IMR-90 (cell line): ENCODE measurements at regions not wholly inside any gene's neighbourhood (a gene's known extent, or its start where the extent isn't known, plus 50 kb on each side); places are given as distances from the start of the nearest gene placed in this dataset.

Experiments used
- ATAC-seq: fragments of 200-7000 bp; cut with Tn5 transposase; 2 replicates; pipeline ENCODE4 v1.9.1; 2020; ENCODE audit warnings: low read depth, mild to moderate bottlenecking, moderate library complexity
- BruUV-seq: library from RNA; stranded (reverse); fragments of 400-500 nt; replicated peaks from 2 replicates; lab custom pipeline; 2021; lab: Mats Ljungman, UMichigan
- CTCF ChIA-PET: fragments of 300-600 bp; formaldehyde crosslinking; extraction: SDS; loops from one replicate; lab custom pipeline; 2021; ENCODE audit warnings: antibody characterized with exemption; lab: Yijun Ruan, JAX
- POLR2A ChIA-PET: fragments of 300-600 bp; sonication (Branson Sonifier 250); formaldehyde crosslinking; loops from one replicate; lab custom pipeline; 2022; ENCODE audit warnings: antibody characterized with exemption; ENCODE audit not compliant: unreplicated experiment; lab: Charles Lee
- DNase-seq: peaks from one replicate; pipeline ENCODE4 v3.0.0; 2013
- H2AFZ ChIP-seq: replicated peaks from 2 replicates; pipeline ENCODE3; 2013; ENCODE audit warnings: low read length, mild to moderate bottlenecking; ENCODE audit not compliant: poor library complexity
- H2AK5ac ChIP-seq: 2 replicates; pipeline ENCODE4 v1.6.1; 2013; ENCODE audit warnings: low read depth, low read length, inconsistent platforms
- H2AK9ac ChIP-seq: replicated peaks from 2 replicates; pipeline ENCODE3; 2013; ENCODE audit warnings: mild to moderate bottlenecking, low read depth, low read length, moderate library complexity; ENCODE audit not compliant: poor library complexity
- H2BK120ac ChIP-seq: 2 replicates; pipeline ENCODE4 v1.6.1; 2013; ENCODE audit warnings: low read depth, low read length, inconsistent platforms
- H2BK15ac ChIP-seq: 3 replicates; pipeline ENCODE4 v1.6.1; 2013; ENCODE audit warnings: low read depth, low read length, inconsistent platforms
- H2BK20ac ChIP-seq: 2 replicates; pipeline ENCODE4 v1.6.1; 2013; ENCODE audit warnings: low read depth, mild to moderate bottlenecking, inconsistent platforms, low read length, moderate library complexity
- H2BK5ac ChIP-seq: 2 replicates; pipeline ENCODE4 v1.6.1; 2013; ENCODE audit warnings: mild to moderate bottlenecking, low read depth, low read length, inconsistent platforms; ENCODE audit not compliant: poor library complexity, severe bottlenecking
- H3K14ac ChIP-seq: replicated peaks from 2 replicates; pipeline ENCODE4 v1.6.1; 2013; ENCODE audit warnings: low read depth, low read length, inconsistent platforms
- H3K18ac ChIP-seq: 2 replicates; pipeline ENCODE4 v1.6.1; 2013; ENCODE audit warnings: low read depth, low read length, control low read depth
- H3K23ac ChIP-seq: 2 replicates; pipeline ENCODE4 v1.6.1; 2013; ENCODE audit warnings: low read depth, low read length, inconsistent platforms
- H3K27ac ChIP-seq: 2 replicates; pipeline ENCODE4 v1.5.1; 2013; ENCODE audit warnings: mild to moderate bottlenecking, control low read depth, low read length; ENCODE audit not compliant: insufficient read depth
- H3K27me3 ChIP-seq: 2 replicates; pipeline ENCODE4 v1.6.1; 2013; ENCODE audit warnings: low read length; ENCODE audit not compliant: control insufficient read depth, insufficient read depth
- H3K36me3 ChIP-seq: 2 replicates; pipeline ENCODE4 v1.6.1; 2013; ENCODE audit warnings: low read length, mixed read lengths; ENCODE audit not compliant: control insufficient read depth, insufficient read depth
- H3K4ac ChIP-seq: 2 replicates; pipeline ENCODE4 v1.6.1; 2013; ENCODE audit warnings: low read depth, low read length, inconsistent platforms
- H3K4me1 ChIP-seq: 2 replicates; pipeline ENCODE4 v1.6.1; 2013; ENCODE audit warnings: low read length, mixed read lengths; ENCODE audit not compliant: control insufficient read depth, insufficient read depth
- H3K4me2 ChIP-seq: 2 replicates; pipeline ENCODE4 v1.6.1; 2013; ENCODE audit warnings: low read depth, mild to moderate bottlenecking, control low read depth, low read length, moderate library complexity
- H3K4me3 ChIP-seq: 2 replicates; pipeline ENCODE4 v1.5.1; 2013; ENCODE audit warnings: low read depth, mild to moderate bottlenecking, control low read depth, low read length, moderate library complexity; ENCODE audit not compliant: insufficient read depth
- H3K56ac ChIP-seq: 2 replicates; pipeline ENCODE4 v1.6.1; 2013; ENCODE audit warnings: low read length, inconsistent platforms; ENCODE audit not compliant: insufficient read depth; ENCODE audit errors: extremely low read depth
- H3K79me1 ChIP-seq, 2 experiments: 2 replicates each; pipeline ENCODE4 v1.6.1; 2013; ENCODE audit warnings: low read length in 2 of 2, inconsistent platforms in 1 of 2, low read depth in 1 of 2
- H3K9ac ChIP-seq: 2 replicates; pipeline ENCODE4 v1.6.1; 2013; ENCODE audit warnings: low read depth, low read length, control low read depth
- H3K9me1 ChIP-seq: 2 replicates; pipeline ENCODE4 v1.6.1; 2013; ENCODE audit warnings: low read length, inconsistent platforms; ENCODE audit not compliant: insufficient read depth
- H3K9me3 ChIP-seq: 2 replicates; pipeline ENCODE4 v1.6.1; 2013; ENCODE audit warnings: low read length; ENCODE audit not compliant: control insufficient read depth, insufficient read depth
- H4K20me1 ChIP-seq: 2 replicates; pipeline ENCODE4 v1.6.1; 2013; ENCODE audit warnings: low read length, inconsistent platforms; ENCODE audit not compliant: insufficient read depth
- H4K5ac ChIP-seq: 2 replicates; pipeline ENCODE4 v1.6.1; 2013; ENCODE audit warnings: mild to moderate bottlenecking, low read depth, low read length, control low read depth
- H4K8ac ChIP-seq, 2 experiments: 2 replicates each; pipeline ENCODE4 v1.6.1; 2013; ENCODE audit warnings: low read depth in 2 of 2, low read length in 2 of 2, control low read depth in 1 of 2, inconsistent platforms in 1 of 2
- H4K91ac ChIP-seq: 2 replicates; pipeline ENCODE4 v1.6.1; 2013; ENCODE audit warnings: low read depth, low read length, inconsistent platforms; ENCODE audit not compliant: insufficient read depth
- BHLHE40 ChIP-seq: fragments of 150-350 bp; IDR thresholded peaks from 2 replicates; pipeline ENCODE4 v1.6.1; 2016; ENCODE audit warnings: mild to moderate bottlenecking, low read depth, low read length
- CEBPB ChIP-seq: IDR thresholded peaks from 2 replicates; pipeline ENCODE4 v1.6.1; 2012; ENCODE audit warnings: low read depth, low read length, improper control_type of control experiment
- CHD1 ChIP-seq: IDR thresholded peaks from 2 replicates; pipeline ENCODE4 v1.6.1; 2012; ENCODE audit warnings: low read depth, low read length, improper control_type of control experiment
- FOS ChIP-seq: fragments of 150-350 bp; IDR thresholded peaks from 2 replicates; pipeline ENCODE4 v1.6.1; 2016; ENCODE audit warnings: low read depth, low read length
- MAFK ChIP-seq: IDR thresholded peaks from 2 replicates; pipeline ENCODE4 v1.6.1; 2012; ENCODE audit warnings: low read depth, low read length, improper control_type of control experiment
- MAZ ChIP-seq: IDR thresholded peaks from 2 replicates; pipeline ENCODE4 v1.6.1; 2012; ENCODE audit warnings: low read depth, mild to moderate bottlenecking, low read length, improper control_type of control experiment, moderate library complexity, borderline replicate concordance
- MXI1 ChIP-seq: IDR thresholded peaks from 2 replicates; pipeline ENCODE4 v1.6.1; 2012; ENCODE audit warnings: low read depth, mild to moderate bottlenecking, low read length, moderate library complexity, borderline replicate concordance
- NFE2L2 ChIP-seq: fragments of 150-350 bp; IDR thresholded peaks from 2 replicates; pipeline ENCODE4 v1.6.1; 2016; ENCODE audit warnings: low read depth, mild to moderate bottlenecking, low read length
- POLR2A ChIP-seq: IDR thresholded peaks from 2 replicates; pipeline ENCODE4 v1.6.1; 2012; ENCODE audit warnings: mild to moderate bottlenecking, low read depth, low read length
- RAD21 ChIP-seq: IDR thresholded peaks from 2 replicates; pipeline ENCODE4 v1.6.1; 2012; ENCODE audit warnings: low read length, improper control_type of control experiment
- RCOR1 ChIP-seq: IDR thresholded peaks from 2 replicates; pipeline ENCODE4 v1.6.1; 2012; ENCODE audit warnings: mild to moderate bottlenecking, low read length, improper control_type of control experiment; ENCODE audit not compliant: insufficient replicate concordance
- RFX5 ChIP-seq: IDR thresholded peaks from 2 replicates; pipeline ENCODE4 v1.8.0; 2012; ENCODE audit warnings: low read depth, mild to moderate bottlenecking, low read length, moderate library complexity
- SMC3 ChIP-seq: fragments of 150-350 bp; IDR thresholded peaks from 2 replicates; pipeline ENCODE4 v1.6.1; 2016; ENCODE audit warnings: low read depth, mild to moderate bottlenecking, antibody characterized with exemption, low read length, moderate library complexity
- WGBS, 2 experiments: methylation state at CpG; one replicate each; pipeline versions ENCODE4 v1.1.5 to v1.1.7; 2013; ENCODE audit warnings: missing lambda C conversion rate in 2 of 2; ENCODE audit not compliant: insufficient read length in 1 of 2; ENCODE audit errors: extremely low coverage in 2 of 2; 5-methylcytosine and 5-hydroxymethylcytosine counted together
- dilution Hi-C: fragments of 300-500 bp; cut with HindIII; formaldehyde crosslinking; loops from one replicate; pipeline ENCODE4 v1.14.3; 2018; ENCODE audit warnings: low sequenced_read_pairs; ENCODE audit not compliant: unreplicated experiment
- in situ Hi-C: fragments of 300-500 bp; cut with MboI; formaldehyde crosslinking; loops from 3 replicates; pipeline ENCODE4 v1.14.3; 2019; ENCODE audit warnings: low sequenced_read_pairs, inconsistent platforms, mixed read lengths
- intact Hi-C: fragments of 100-400 bp; cut with micrococcal nuclease; formaldehyde crosslinking; loops from 2 replicates; pipeline ENCODE4 v1.10.0; 2022
- TF ChIP-seq, protein P1 (sequence below): fragments of 150-350 bp; IDR thresholded peaks from 2 replicates; pipeline ENCODE4 v1.6.1; 2017; ENCODE audit warnings: mild to moderate bottlenecking, antibody characterized with exemption, low read length, low read depth
- TF ChIP-seq, protein P2 (sequence below): conservative IDR thresholded peaks from 2 replicates; pipeline ENCODE4 v1.5.1; 2012; ENCODE audit warnings: mild to moderate bottlenecking, low read depth, low read length, improper control_type of control experiment
- TF ChIP-seq, protein P3 (sequence below): fragments of 150-350 bp; IDR thresholded peaks from 2 replicates; pipeline ENCODE4 v1.6.1; 2016; ENCODE audit warnings: low read depth, mild to moderate bottlenecking, low read length, moderate library complexity, borderline replicate concordance

DNA sequence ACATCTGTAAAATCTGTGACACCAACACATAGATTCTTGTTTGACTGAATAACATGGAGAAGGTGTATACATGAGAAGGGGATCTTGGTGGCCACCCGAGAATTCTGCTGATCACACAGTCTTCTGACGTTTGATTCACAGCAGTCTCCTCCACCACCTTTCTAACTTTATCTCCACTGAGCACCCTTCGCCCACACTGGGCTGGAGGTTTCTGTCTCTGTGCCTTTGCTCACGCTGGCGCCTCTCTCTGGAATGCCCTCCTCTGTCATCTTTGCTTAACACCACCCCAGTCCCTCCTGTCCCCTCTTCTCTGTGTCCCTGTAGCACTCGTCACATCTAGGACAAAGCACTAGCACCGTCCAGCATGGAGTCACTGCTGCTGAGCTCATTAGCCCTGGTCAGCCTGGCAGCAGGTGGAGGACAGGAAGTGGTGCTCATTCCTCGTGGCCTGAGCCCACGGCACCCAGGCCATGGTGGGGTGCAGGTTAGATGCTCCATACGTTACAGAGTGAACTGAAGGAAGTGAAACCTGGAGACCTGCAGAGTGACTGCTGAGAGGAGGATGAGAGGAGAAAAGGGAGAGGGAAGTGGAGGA lies 384.6 kb downstream of the UQCRFS1 start:
- WGBS, 2 experiments: 63% methylated on average over 4 of the region's 10 CpGs; no CpG with 5 or more reads in 1 of the 2 experiments
- dilution Hi-C loops: no loop called here
- H2AK9ac ChIP-seq: no peak overlapping the region
- no peak overlapping the region for H2BK15ac ChIP-seq
- no peak overlapping the region for H4K91ac ChIP-seq
- H3K4me1 ChIP-seq: no peaks in the 10 kb centered on the region
- H3K23ac ChIP-seq: no peak overlapping the region
- DNase-seq (no peak), ATAC-seq (no peak)
- H3K18ac ChIP-seq: no peak overlapping the region
- H2AFZ ChIP-seq: no peak overlapping the region
- no peak overlapping the region for H3K56ac ChIP-seq
- no peaks in the 10 kb centered on the region for H3K27me3 ChIP-seq
- no peaks in the 10 kb centered on the region for H3K79me1 ChIP-seq
- H3K4me3 ChIP-seq: no peak overlapping the region
- no TSS peak for BruUV-seq
- no peak overlapping the region for H2BK120ac ChIP-seq
- H2BK20ac ChIP-seq: no peak overlapping the region
- CTCF ChIA-PET: no interaction called here
- no peak overlapping the region for H4K8ac ChIP-seq
- H3K36me3 ChIP-seq: no peaks in the 10 kb centered on the region
- 0 out of 2 replicates have a peak, but pooled peaks cover 6% of the 10 kb centered on the region for H3K9me3 ChIP-seq
- H2AK5ac ChIP-seq: no peak overlapping the region
- intact Hi-C loops: no loop called here
- POLR2A ChIA-PET: no interaction called here
- H3K9me1 ChIP-seq: no peaks in the 10 kb centered on the region
- H3K4ac ChIP-seq: no peak overlapping the region
- no peak overlapping the region for H4K5ac ChIP-seq
- H3K27ac ChIP-seq: no peak overlapping the region
- in situ Hi-C loops: no loop called here
- H3K14ac ChIP-seq: no peak overlapping the region
- no peak overlapping the region for H3K4me2 ChIP-seq
- no peak overlapping the region for H2BK5ac ChIP-seq
- H4K20me1 ChIP-seq: no peaks in the 10 kb centered on the region
- TF ChIP-seq MXI1: no peak
- TF ChIP-seq MAFK: no peak
- no peak for TF ChIP-seq CEBPB
- no peak for TF ChIP-seq FOS
- TF ChIP-seq RFX5: no peak
- no peak for TF ChIP-seq CHD1
- TF ChIP-seq, protein P1, sequence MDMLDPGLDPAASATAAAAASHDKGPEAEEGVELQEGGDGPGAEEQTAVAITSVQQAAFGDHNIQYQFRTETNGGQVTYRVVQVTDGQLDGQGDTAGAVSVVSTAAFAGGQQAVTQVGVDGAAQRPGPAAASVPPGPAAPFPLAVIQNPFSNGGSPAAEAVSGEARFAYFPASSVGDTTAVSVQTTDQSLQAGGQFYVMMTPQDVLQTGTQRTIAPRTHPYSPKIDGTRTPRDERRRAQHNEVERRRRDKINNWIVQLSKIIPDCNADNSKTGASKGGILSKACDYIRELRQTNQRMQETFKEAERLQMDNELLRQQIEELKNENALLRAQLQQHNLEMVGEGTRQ: no peak
- TF ChIP-seq, protein P2, sequence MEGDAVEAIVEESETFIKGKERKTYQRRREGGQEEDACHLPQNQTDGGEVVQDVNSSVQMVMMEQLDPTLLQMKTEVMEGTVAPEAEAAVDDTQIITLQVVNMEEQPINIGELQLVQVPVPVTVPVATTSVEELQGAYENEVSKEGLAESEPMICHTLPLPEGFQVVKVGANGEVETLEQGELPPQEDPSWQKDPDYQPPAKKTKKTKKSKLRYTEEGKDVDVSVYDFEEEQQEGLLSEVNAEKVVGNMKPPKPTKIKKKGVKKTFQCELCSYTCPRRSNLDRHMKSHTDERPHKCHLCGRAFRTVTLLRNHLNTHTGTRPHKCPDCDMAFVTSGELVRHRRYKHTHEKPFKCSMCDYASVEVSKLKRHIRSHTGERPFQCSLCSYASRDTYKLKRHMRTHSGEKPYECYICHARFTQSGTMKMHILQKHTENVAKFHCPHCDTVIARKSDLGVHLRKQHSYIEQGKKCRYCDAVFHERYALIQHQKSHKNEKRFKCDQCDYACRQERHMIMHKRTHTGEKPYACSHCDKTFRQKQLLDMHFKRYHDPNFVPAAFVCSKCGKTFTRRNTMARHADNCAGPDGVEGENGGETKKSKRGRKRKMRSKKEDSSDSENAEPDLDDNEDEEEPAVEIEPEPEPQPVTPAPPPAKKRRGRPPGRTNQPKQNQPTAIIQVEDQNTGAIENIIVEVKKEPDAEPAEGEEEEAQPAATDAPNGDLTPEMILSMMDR: no peak
- TF ChIP-seq POLR2A: no peak
- no peak for TF ChIP-seq NFE2L2
- no peak for TF ChIP-seq SMC3
- TF ChIP-seq BHLHE40: no peak
- TF ChIP-seq, protein P3, sequence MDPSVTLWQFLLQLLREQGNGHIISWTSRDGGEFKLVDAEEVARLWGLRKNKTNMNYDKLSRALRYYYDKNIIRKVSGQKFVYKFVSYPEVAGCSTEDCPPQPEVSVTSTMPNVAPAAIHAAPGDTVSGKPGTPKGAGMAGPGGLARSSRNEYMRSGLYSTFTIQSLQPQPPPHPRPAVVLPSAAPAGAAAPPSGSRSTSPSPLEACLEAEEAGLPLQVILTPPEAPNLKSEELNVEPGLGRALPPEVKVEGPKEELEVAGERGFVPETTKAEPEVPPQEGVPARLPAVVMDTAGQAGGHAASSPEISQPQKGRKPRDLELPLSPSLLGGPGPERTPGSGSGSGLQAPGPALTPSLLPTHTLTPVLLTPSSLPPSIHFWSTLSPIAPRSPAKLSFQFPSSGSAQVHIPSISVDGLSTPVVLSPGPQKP: no peak
- no peak for TF ChIP-seq RAD21
- TF ChIP-seq RCOR1: no peak
- no peak for TF ChIP-seq MAZ
- no peak overlapping the region for H3K9ac ChIP-seq
